ENCODE measurements at regions not wholly inside any gene's neighbourhood (a gene's known extent, or its start where the extent isn't known, plus 50 kb on each side); places are given as distances from the start of the nearest gene placed in this dataset.

GRCh38 chr4:91754716-91755115, 549.0 kb upstream of the GRID2 start:
- no peak overlapping the region for H3K27ac ChIP-seq (ENCODE audit: low read depth in 1 of 2, low read length in 2 of 2)
- H3K9ac ChIP-seq (ENCODE audit: low read depth in 1 of 2, low read length in 2 of 2) = no peak overlapping the region
- 73% methylated on average over 2 of the region's 2 CpGs for WGBS

More at GRCh38 chr4:91754716-91755115, 549.0 kb upstream of the GRID2 start:
- DNase-seq (ENCODE audit: low spot score) = no peak
- Histone ChIP-seq H3K36me3 (ENCODE audit: control insufficient read depth in 4 of 4, insufficient read depth in 3 of 4, low read depth in 1 of 4, low read length in 3 of 4) (no peaks in the 10 kb centered on the region), H3K4me3 (ENCODE audit: low read depth in 1 of 3, low read length in 3 of 3) (no peak overlapping the region), H3K9me3 (ENCODE audit: control insufficient read depth in 4 of 4, low read length in 3 of 4) (no peaks in the 10 kb centered on the region), H3K4me1 (ENCODE audit: control insufficient read depth in 4 of 4, insufficient read depth in 4 of 4, low read length in 3 of 4) (no peaks in the 10 kb centered on the region), H3K27me3 (ENCODE audit: control insufficient read depth in 4 of 4, insufficient read depth in 4 of 4, low read length in 3 of 4) (no peaks in the 10 kb centered on the region)
- TF ChIP-seq GABPA (IDR thresholded peaks at IDR 0.05 in 1 of 2, conservative IDR thresholded peaks at IDR 0.05 in 1 of 2) (no peak), YY1 (IDR thresholded peaks at IDR 0.05) (no peak), RAD21 (IDR thresholded peaks at IDR 0.05) (no peak), HNF4A (conservative IDR thresholded peaks at IDR 0.05) (no peak), FOXA1 (IDR thresholded peaks at IDR 0.05) (no peak), TAF1 (conservative IDR thresholded peaks at IDR 0.05) (no peak), SP1 (IDR thresholded peaks at IDR 0.05) (no peak), JUND (IDR thresholded peaks at IDR 0.05) (no peak), MAX (IDR thresholded peaks at IDR 0.05) (no peak), ZBTB33 (IDR thresholded peaks at IDR 0.05) (no peak), EGR1 (IDR thresholded peaks at IDR 0.05; ENCODE audit: low read depth in 2 of 2) (no peak), FOXA2 (IDR thresholded peaks at IDR 0.05) (no peak), CTCF (IDR thresholded peaks at IDR 0.05; ENCODE audit: low read depth, low read length, missing input control) (no peak), REST (IDR thresholded peaks at IDR 0.05) (no peak), HNF4G (IDR thresholded peaks at IDR 0.05) (no peak), NR2F2 (IDR thresholded peaks at IDR 0.05) (no peak), RXRA (IDR thresholded peaks at IDR 0.05) (no peak)
